ENCODE measurements at regions not wholly inside any gene's neighbourhood (a gene's known extent, or its start where the extent isn't known, plus 50 kb on each side); places are given as distances from the start of the nearest gene placed in this dataset.

DNA sequence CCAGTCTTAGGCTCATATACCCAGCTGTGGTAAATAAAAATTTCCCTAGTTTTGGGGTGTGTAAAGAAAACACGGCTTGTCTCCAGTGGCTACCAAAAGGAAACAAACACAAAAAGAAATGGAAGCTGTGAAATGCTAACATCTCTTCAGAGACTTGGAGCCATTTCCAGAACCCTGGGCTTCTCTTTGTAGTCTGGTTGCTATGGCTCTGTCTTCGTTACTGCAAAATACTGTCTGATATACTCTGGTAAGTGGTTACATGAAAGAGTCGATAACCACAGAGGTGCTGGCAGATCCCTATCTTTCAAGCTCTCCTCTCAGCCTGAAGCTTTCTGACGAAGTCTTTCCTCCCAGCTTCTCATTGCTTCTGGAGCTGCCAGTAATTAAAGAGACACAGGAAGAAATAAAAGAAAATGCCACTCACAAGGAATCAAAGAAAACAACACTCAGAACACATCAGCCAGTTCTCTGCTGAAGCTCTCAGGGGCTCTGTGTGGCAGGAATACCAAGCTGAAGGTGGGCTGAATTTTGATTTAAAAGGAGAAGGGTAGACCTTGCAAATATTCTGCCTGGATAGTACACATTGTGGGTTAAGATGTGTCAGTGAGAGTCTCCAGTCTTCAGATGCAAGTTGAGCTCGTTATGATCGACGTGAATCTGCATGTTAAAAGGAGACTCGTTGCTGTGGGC is 107.6 kb upstream of the FAM9C start:
- Mint-ChIP-seq H3K27me3 (ENCODE audit: unreplicated experiment) (no peaks in the 10 kb centered on the region), H3K4me1 (ENCODE audit: unreplicated experiment) (no peaks in the 10 kb centered on the region), H3K27ac (ENCODE audit: unreplicated experiment) (no peak overlapping the region), H3K9me3 (ENCODE audit: unreplicated experiment) (peaks cover under 1% of the 10 kb centered on the region), H3K36me3 (ENCODE audit: low read depth, unreplicated experiment) (no peaks in the 10 kb centered on the region), H3K4me3 (ENCODE audit: unreplicated experiment) (no peak overlapping the region)
- TF ChIP-seq, protein P1, sequence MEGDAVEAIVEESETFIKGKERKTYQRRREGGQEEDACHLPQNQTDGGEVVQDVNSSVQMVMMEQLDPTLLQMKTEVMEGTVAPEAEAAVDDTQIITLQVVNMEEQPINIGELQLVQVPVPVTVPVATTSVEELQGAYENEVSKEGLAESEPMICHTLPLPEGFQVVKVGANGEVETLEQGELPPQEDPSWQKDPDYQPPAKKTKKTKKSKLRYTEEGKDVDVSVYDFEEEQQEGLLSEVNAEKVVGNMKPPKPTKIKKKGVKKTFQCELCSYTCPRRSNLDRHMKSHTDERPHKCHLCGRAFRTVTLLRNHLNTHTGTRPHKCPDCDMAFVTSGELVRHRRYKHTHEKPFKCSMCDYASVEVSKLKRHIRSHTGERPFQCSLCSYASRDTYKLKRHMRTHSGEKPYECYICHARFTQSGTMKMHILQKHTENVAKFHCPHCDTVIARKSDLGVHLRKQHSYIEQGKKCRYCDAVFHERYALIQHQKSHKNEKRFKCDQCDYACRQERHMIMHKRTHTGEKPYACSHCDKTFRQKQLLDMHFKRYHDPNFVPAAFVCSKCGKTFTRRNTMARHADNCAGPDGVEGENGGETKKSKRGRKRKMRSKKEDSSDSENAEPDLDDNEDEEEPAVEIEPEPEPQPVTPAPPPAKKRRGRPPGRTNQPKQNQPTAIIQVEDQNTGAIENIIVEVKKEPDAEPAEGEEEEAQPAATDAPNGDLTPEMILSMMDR (IDR thresholded peaks at IDR 0.05; ENCODE audit: unreplicated experiment) = no peak
- no peak for DNase-seq (ENCODE audit: low spot score)

DNA sequence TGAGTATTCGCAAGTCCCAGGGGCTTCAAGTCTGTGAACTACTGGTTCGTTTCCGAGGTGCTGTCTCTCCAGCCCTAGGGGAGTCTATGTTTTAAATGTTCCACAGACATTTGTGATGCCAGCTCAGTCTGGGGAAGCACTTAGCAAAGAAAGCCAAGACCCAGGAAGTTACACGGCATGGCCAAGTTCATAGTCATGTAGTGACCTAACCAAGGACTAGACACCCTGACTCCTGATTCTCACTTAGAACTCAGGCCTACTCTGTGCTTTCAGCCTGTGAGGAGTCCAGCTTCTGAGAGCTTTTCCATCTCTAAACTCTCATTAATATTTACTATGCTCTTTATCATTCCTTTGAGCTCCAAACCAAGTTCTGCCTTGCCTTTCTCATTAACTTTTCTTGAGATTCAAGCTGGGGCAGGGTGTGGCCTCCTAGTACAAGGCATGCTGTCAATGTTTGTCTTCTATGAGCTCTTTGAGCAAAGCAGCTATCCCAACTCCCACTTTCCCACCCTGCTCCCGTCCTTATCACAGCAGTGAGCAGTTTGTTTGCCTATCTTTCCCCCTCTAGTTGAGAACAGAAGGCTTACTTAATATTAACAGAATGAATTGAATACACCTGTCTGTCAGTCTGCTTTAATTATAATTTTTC is 105.4 kb upstream of the FAM9C start:
- TF ChIP-seq, protein P1 (IDR thresholded peaks at IDR 0.05; ENCODE audit: unreplicated experiment) = no peak
- Mint-ChIP-seq H3K36me3 (ENCODE audit: low read depth, unreplicated experiment) (no peaks in the 10 kb centered on the region), H3K27ac (ENCODE audit: unreplicated experiment) (no peak overlapping the region), H3K4me1 (ENCODE audit: unreplicated experiment) (no peaks in the 10 kb centered on the region), H3K27me3 (ENCODE audit: unreplicated experiment) (no peaks in the 10 kb centered on the region), H3K9me3 (ENCODE audit: unreplicated experiment) (peaks cover 8% of the 10 kb centered on the region), H3K4me3 (ENCODE audit: unreplicated experiment) (no peak overlapping the region)
- DNase-seq (ENCODE audit: low spot score) = no peak

DNA sequence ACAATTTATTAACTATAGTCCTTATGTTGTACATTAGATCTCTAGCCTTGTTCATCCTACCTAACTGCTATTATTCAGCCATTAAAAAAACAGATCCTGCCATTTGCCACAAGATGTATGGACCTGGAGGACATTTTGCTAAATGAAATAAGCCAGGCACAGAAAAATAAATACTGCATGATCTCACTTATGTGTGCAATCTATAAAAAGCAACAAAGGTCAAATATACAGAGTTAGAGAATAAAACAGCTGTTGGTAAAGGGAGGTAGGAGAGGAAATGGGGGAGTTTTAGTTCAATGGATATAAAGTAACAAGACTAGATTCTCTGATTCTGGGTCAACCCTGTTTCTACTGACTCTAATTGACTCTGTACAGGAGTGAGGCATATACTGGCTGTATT is 103.3 kb upstream of the FAM9C start:
- DNase-seq (ENCODE audit: low spot score) = no peak
- Mint-ChIP-seq H3K9me3 (ENCODE audit: unreplicated experiment) (peaks cover 8% of the 10 kb centered on the region), H3K4me1 (ENCODE audit: unreplicated experiment) (no peaks in the 10 kb centered on the region), H3K27ac (ENCODE audit: unreplicated experiment) (no peak overlapping the region), H3K36me3 (ENCODE audit: low read depth, unreplicated experiment) (no peaks in the 10 kb centered on the region), H3K4me3 (ENCODE audit: unreplicated experiment) (no peak overlapping the region), H3K27me3 (ENCODE audit: unreplicated experiment) (no peaks in the 10 kb centered on the region)
- TF ChIP-seq, protein P1 (IDR thresholded peaks at IDR 0.05; ENCODE audit: unreplicated experiment) = no peak

DNA sequence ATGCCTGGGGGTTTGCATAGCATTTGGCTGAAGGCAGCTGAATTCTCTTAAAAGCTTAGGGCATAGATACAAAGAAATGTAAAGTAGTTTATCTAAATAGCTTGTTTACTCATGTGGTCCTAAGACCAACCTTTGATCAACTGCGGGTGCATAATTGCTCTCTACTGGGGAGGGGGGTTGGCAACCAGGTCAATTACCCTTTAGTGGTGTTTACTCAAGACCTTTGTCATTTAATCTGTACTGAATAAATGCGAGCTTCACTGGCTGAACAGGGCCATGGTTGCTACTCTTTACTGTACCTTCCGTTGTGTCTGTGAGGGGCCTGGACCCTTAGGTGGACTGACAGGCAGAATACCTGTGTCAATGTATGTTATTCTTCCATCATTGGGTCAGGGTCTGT is 102.7 kb upstream of the FAM9C start:
- Mint-ChIP-seq H3K4me3 (ENCODE audit: unreplicated experiment) (no peak overlapping the region), H3K4me1 (ENCODE audit: unreplicated experiment) (no peaks in the 10 kb centered on the region), H3K27me3 (ENCODE audit: unreplicated experiment) (no peaks in the 10 kb centered on the region), H3K9me3 (ENCODE audit: unreplicated experiment) (peaks cover 8% of the 10 kb centered on the region), H3K36me3 (ENCODE audit: low read depth, unreplicated experiment) (no peaks in the 10 kb centered on the region), H3K27ac (ENCODE audit: unreplicated experiment) (no peak overlapping the region)
- no peak for DNase-seq (ENCODE audit: low spot score)
- TF ChIP-seq, protein P1 (IDR thresholded peaks at IDR 0.05; ENCODE audit: unreplicated experiment) = no peak

DNA sequence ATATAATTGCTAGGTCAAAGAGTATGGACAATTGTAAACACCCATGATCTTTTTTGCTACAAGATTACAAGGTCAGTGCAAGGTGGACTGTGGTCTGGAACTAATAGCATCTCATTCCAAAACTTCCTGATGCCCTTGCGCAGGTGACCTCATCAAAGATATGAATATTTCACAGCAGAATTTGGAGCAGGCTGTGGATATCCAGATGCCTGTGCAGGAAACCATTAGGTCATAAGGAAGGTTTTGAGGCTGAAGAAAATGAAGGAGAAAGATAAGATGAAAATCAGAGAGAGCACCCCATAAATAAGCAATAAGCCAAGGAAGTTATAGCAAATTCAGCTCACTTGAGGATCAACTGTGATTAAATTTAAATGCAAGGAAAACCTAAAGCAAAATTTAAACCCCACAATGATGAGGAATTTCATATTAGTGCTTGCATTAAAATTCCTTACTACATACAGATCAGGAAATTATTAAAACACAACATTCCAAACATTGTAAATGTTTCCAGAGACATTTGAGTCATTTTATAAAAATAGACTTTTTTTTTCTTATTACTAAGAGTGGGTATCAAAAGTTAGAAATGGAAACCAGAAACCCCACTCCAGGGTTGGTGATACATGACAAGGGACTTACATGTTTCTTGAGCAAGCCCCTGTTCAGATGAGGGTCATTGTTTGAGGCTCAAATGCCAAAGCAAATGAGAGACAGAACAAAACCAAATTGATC is 100.7 kb upstream of the FAM9C start:
- peaks cover 8% of the 10 kb centered on the region for H3K9me3 Mint-ChIP-seq (ENCODE audit: unreplicated experiment)
- H3K27ac Mint-ChIP-seq (ENCODE audit: unreplicated experiment) = no peak overlapping the region
- no peaks in the 10 kb centered on the region for H3K27me3 Mint-ChIP-seq (ENCODE audit: unreplicated experiment)
- H3K4me1 Mint-ChIP-seq (ENCODE audit: unreplicated experiment) = no peaks in the 10 kb centered on the region
- no peak for DNase-seq (ENCODE audit: low spot score)
- H3K36me3 Mint-ChIP-seq (ENCODE audit: low read depth, unreplicated experiment) = no peaks in the 10 kb centered on the region
- no peak overlapping the region for H3K4me3 Mint-ChIP-seq (ENCODE audit: unreplicated experiment)
- TF ChIP-seq, protein P1 (IDR thresholded peaks at IDR 0.05; ENCODE audit: unreplicated experiment) = no peak

Measured in endothelial cell (in vitro differentiated cells).